HG03439 (cell line): ENCODE measurements at regions not wholly inside any gene's neighbourhood (a gene's known extent, or its start where the extent isn't known, plus 50 kb on each side); places are given as distances from the start of the nearest gene placed in this dataset.
A peak's percentile ranks its signal among the peaks of the same experiment; 100 is the strongest.

ENCODE experiments used
- ATAC-seq: cut with Tn5 transposase; IDR thresholded peaks from one replicate; pipeline ENCODE4 v1.9.1; 2021; ENCODE audit warnings: mild to moderate bottlenecking, moderate library complexity; ENCODE audit not compliant: unreplicated experiment

DNA sequence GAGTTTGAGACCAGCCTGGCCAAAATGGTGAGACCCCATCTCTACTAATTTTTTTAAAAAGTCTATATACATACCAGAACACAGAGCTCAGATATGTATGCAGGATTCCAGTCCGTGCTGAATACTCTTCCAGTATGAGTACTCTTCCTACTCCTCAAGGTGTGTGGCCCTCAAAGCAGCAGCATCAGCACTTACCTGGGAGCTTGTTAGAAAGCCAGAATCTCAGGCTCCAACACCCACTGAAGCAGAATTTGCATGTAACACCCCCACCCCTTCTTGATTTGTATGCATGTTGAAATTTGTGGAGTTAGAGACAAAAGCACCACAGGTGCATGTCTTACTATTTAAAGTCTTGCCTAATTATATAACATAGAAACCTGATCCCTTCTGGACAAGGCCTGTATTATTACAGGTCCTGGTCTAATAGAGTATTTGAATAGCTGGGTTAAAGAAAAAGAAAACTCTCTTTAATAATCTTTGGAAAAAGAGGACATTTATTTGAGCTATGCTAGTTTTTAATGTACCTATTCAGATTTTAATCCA, 50.3 kb upstream of the NFE2L2 start:
- ATAC-seq, result no peak

DNA sequence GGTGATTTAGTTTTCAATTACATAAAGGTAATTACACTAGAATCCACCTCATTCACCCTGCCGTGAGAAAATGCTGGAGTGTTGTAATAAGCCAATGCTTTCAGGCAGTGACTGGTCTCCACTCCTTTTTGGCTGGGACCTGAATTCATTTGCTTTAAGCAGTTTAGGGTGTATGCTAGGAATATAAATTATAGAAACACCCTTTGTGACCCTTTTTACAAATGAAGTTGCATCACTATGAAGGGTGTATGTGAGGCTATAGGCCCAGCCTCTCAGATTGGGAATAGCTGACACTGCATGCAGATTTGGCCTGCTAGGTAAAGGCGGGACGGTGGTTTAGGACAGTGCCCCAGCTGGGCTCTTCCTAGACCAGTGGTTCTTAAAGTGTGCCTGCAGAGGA, 50.8 kb upstream of the NFE2L2 start:
- no peak for ATAC-seq

DNA sequence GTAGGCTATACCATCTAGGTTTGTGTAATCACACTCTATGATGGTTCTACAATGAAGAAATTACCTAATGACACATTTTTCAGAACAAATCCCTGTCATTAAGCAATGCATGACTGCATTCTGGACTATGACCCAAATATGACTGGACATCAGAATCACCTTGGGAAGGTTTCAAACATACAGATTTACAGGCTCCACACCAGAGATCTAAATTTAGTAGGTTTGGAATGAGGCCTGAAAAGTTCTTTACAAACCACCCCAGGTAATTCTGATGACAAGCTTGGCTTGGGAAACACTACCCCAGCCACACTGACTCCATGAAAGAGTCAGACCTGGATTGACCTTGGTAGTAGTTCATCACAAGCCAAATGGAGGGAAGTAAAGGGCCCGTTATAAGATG, 52.2 kb upstream of the NFE2L2 start:
- ATAC-seq, result no peak

DNA sequence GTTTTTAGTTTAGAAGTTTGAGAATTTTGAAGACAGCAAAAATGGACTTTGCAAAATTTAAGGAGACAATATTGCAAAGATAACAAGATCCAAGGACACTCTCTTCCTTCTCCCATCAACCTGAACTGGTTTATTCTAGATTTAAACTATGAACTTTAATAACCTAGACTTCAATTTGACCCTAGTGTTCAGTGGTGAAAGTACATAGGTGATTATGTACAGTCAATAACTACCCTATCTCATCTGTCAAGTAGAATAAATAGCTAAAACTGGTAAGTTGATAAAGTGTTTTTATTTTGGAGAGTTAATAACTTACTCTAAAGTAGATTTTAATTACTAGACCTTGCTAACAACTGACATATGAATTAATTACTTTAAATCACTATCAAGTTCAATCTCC, 52.9 kb upstream of the NFE2L2 start:
- ATAC-seq, result no peak

DNA sequence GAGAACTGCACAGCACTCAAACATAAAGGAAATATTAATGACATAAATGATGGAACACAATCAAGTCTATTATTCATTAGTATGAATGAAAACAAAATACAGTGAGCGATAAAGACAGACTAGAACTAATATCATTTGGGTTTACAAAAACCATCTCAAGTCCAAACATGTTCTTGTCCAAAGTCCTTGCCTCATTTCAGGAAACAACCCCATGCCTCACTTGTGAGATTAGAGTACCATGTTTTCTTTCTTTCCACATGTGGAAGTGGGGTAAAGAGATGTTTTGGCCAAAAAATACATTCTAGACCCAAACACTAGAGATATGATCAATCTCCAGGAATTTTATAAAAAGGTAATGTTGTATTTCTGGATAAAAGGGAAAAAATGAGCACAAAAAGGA, 53.3 kb upstream of the NFE2L2 start:
- no peak for ATAC-seq

DNA sequence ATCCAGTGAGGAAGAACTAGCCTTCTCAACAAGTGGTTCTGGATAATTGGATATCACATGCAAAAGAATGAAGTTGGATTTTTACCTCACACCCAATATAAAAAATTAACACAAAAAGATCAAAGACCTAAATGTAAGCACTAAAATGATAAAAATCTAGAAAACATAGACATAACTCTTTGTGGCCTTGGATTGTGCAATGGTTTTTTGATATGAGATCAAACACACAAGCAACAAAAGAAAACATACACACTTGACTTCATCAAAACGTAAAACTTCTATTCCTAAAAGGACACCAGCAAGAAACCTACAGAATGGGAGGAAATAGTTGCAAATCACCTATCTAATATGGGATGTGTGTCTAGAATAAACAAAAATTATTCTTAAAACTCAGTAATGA, 54.1 kb upstream of the NFE2L2 start:
- ATAC-seq, result no peak

DNA sequence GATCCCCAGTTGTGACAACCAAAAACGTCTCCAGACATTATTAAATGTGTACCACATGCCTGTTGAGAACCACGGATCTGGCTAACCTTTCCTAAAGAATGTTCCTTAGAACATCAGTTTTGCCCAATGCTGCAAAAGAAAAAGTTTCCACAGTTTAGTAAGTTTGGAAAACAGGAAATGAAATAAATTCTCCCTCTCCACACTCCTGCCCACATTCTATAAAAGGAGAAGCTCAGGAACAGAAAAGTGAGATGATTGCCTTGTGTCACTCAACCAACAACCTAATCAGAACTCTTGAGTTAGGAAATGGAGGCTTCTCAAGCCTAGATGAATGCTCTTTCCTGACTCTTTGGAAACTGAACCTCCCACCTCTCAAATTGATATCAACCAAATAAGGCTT, 56.1 kb upstream of the NFE2L2 start:
- no peak for ATAC-seq

DNA sequence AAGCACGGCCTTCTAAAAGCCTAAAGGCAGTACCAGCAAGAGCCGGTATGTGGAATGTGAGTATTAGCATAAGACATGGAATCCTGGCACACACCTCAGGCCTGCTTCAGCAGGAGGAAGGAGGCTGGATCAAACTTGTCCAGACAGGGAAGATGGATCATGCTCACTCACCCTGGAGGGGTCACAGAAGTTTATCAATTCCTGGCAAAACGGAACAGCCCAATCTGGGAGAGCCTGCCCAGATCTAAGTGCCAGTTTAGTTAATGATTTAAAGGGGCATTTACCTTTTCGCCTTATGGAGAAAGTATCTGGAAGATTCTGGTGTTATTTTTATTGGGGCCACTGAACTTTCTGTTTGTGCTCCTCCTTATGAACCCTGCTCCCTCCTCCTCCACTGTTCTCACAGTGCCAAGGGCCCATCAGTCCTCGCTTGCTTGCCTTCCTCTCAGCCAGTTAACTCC, 58.3 kb upstream of the NFE2L2 start:
- ATAC-seq, result no peak

DNA sequence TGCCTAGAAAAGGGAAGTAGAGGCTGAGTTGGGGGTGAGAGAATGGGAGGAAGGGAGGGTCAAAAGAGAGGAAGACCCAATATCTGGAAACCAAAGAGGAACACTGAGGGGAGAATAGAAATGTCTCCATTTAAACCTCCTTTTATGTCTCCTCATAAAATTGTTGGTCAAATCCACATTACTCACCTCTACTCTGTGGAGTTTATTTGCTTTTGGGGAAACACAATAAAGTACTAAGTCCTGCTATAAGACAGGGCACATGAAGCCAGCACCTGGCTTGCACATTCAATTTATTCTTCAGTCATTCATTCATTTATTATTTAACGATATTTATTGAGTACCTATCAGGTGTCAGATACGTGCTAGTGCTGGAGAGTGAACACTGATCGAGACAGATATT, 60.3 kb upstream of the NFE2L2 start:
- no peak for ATAC-seq

DNA sequence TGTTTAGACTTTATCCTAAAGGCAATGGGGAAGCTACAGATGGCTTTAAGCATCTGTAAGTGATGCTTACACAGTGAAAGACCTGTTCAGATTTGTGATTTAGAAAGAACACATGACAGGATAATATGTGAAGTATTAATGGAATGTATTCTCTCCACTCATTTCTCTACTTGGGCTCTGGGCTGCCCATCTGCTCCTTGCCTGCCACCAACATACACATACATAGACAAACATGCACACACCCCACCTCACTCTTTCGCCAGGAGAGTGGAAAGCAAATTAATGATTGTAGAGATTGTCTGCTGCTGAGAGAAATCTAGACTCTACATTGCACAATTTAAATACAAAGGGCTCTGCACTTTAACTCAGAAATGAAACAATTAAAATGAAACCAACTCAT, 61.0 kb upstream of the NFE2L2 start:
- ATAC-seq, result no peak

DNA sequence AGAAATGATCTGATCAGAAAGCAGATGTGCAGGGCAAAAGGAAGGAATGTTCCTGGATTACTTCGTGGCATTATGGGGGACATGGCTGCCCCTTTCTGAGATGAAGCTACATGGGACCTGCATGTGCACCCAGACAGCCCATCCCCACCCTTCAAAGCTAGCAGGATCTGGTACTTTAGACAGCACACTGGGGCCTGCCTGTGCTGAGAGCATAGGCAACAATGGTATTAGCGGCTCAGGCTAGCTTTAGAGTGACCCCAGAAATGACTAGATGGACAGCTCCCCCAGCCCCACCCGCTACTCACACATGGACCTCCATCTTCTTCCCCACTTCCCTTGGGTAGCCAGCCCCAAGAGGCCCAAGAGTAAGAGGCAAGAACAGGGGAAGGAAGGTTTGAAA, 61.5 kb upstream of the NFE2L2 start:
- ATAC-seq, result no peak

DNA sequence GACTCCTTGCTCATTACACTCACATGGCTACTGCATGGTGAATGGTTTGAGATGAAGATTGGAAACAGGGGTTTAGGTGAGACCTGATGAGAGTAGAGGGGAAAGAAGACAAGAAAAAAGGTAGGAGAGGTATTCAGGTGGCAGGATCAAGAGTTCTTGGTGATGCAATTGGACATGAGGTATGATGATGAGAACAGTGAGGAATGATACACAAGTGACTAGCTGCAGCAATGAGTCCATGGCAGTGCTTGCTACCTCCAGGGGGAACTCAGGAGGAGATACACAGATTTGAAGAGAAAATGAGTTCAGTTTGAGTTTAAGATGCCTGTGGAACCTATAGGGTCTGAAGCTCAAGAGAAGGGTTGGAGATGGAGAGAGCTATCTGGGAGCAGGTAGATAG, 62.1 kb upstream of the NFE2L2 start:
- no peak for ATAC-seq

DNA sequence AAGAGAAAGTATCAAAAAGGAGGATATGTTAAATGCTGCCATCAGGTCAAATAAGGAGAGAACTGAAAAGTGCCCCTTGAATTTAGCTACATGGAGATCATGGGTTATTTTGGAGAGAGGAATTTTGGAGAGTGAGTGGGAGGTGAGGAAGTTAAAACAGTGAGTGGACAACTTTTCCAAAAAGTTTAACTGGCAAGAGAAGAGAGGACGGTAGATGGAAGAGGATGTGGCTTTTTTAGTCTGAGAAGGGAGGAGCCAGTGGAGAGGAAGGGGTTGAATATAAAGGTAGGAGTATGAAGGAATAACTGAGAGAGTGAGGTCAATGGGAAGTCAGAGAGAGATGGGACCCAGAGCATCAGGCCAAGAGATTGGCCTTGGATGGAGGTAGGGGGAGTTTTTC, 62.5 kb upstream of the NFE2L2 start:
- no peak for ATAC-seq

DNA sequence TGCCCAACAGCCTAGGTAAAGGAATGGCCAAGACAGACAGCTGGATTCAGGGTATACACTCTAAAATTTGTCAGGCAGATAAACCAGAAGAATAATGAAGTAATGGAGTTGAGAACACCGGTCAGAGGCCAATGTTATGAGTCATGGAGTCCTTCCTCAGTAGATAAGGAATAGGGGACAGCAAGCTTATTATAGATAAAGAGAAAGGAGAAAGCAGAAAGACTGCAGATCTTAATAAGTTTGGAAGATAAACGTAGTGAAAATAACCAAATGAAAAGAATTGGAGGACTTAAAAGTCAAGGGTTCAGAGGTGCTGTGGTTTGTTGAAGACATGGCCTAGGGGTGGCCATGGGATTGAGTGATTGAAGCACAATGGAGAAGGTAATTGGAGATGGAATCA, 63.5 kb upstream of the NFE2L2 start:
- no peak for ATAC-seq

DNA sequence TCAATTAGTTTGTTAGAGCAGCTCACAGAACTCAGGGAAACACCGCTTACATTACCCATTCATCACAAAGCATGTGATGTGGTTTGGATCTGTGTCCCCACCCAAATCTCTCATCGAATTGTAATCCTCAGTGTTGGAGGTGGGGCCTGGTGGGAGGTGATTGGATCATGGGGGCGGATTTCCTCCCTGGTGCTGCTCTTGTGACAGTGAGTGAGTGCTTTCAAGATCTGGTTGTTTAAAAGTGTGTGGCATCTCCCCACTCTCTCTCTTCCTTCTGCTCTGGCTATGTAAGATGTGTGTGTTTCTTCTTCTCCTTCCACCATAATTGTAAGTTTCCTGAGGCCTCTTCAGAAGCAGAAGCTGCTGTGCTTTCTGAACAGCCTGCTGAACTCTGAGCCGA, 63.5 kb upstream of the AGPS start:
- ATAC-seq, result no peak

DNA sequence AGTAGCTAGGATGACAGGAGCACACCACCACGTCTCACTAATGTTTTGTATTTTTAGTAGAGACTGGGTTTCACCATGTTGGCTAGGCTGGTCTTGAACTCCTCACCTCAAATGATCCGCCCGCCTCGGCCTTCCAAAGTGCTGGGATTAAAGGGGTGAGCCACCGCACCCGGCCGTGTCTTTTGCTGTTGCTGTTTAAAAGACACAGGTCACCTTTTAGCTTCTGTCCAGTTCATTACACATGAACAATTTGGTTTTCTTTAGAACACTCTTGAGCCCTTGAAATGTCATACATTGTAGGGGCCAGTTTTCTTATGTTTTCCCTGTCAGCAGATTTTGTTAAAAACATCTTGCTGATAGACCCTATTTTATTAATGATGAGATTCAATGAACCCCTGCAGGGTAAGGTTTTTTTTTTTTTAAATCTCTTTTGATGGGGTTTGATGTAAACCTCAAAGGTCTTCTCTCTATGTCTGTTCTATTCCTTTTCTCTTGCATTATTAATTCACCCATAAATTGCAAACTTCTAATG, 61.0 kb upstream of the AGPS start:
- no peak for ATAC-seq

DNA sequence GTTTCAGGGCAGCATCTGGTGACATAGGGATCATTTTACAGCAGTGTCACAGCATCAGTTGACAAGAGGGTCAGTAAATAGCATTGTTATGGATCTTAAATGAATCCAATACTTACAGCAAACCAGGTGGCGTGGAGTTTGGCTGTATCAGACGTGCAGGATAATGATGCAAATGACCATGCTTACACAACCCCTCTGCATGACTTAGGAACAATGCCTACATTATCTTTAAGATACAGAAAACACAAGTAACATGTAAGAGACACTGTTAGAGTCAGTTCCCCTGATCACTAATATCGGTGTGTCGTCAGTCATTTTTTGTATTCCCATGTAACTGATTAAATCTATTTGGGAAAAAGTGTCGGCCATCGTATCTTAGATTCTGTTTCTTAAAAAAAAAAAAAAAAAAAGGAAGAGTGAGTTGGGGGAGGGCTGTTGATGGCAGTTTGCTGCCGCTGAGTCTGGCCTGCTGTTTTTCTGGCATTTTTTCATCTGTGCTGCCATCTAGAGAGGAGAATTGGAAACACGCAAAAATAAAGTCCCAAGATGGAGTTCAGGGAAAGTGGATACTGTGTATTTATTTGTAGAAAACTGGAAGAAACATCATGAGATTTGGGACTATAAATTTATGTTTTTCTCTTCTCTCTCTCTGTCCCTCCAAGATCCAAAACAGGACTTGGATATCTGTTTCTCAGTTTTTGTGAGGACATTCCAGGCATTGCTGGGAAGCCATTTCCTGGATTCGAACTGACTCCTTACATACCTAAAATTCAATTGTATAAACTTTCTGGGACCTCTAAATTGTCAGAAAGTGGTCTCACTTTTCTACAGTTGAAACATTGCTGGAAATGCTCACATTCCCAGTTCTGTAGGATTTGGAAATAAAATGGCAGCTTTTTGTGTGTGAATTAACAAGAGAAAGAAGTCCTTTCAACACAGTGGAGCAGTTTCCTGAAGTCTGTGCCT, 60.3 kb upstream of the AGPS start:
- ATAC-seq, result peak; percentile 73

DNA sequence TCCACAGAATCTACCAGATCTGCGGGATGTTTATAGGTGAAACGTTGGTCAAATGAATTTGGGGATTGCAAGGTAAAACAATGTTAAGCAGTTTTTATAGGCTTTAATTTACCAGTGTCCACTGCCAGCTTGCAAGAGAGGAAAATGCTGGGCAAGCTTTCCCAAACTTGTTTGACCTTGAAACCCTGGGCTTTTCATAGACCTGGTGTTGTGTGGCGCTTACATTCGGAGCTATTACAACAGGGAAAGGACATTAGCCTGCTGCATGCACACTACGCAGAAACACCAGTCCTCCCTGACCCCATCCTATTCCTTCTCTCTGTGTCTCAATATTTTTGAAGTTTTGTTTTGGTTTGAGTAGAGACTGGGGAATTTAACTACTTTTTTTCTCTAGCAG, 59.6 kb upstream of the AGPS start:
- no peak for ATAC-seq

DNA sequence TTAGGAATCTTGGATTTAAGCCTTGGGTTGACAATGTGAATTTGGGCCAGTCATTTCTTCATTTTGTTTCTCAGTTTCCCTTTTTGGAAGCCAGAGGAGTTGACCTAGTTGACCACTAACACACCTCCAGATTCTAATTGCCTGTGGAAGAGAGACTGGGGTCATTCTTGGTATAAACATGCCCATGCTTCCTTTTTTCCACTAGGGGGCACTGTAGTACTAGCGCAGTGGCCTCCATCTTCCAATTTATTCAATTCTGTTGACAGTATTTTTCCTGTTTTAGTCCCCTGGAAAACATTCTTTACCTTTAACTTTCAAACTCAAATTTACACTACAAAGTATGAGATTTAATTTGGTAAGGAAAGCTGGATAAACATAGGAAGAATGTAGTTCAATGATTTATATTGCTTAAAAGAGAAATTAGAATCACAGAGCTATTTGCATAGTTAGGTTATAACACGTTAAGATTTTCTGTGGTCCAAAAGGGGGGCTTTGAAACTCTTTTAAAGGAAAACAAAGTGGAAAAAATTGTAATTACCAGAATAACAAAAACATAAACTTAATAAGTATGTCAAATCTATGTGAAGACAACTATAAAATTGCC, 57.5 kb upstream of the AGPS start:
- peak; percentile 54 for ATAC-seq

DNA sequence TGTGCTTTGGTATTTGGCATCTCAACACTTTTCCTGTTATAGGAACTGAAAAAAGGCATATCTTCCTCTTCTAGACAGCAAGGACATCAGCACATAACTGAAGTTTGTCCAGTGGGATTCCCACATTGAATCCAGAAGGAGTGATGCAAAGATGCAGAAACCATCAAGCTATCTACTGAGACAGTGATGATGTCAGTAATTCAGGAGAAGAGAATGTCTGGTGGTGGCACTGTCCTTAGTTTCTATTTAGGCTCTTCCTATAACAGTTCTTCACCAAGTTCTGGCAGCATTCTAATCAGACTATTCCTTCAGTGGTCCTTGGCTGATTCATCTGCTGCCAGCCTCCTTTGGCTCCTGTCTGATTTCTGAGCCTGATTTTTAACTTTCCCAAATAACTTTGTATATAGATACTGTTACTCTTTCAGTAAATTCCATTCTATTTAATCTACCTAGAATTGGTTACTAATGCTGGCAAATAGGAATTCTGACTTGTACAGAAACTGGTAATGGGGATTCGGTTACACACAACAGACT, 56.6 kb upstream of the AGPS start:
- no peak for ATAC-seq

DNA sequence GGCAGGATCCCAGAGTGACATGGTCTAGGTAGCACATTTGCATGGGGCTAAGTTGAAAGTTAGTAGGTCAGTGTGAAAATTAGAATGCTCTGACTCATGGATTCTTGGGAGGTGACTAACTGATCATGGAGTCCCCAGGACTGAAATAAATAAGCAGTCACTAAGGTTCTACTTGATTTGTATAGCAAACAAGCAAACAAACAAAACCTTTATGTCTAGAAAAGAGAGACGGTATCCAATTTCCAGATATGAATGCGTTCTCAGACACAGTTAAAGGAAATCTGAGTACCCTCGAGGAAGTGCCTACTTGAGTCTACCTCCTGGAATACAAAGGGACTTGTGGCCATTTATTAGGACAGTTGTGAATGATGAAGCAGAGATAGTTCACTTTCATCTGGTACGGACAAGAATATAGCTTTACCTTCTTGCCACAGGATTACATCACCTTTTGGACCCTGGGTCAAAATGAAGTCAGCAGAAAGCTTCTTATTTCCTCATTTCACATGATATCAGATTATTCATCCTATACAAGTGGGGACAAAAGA, 54.3 kb upstream of the AGPS start:
- no peak for ATAC-seq
